Trophoblast cell (in vitro differentiated cells and primary cell): ENCODE measurements at regions not wholly inside any gene's neighbourhood (a gene's known extent, or its start where the extent isn't known, plus 50 kb on each side); places are given as distances from the start of the nearest gene placed in this dataset.

Experiments
- DNase-seq, 2 donors: peaks; one replicate each; pipeline ENCODE4 v3.0.0-alpha.2; 2016
- H2AFZ ChIP-seq: 2 replicates; pipeline ENCODE4 v1.6.1; 2013; ENCODE audit warnings: low read length, moderate library complexity, mild to moderate bottlenecking; ENCODE audit not compliant: insufficient read depth, poor library complexity
- H2AK5ac ChIP-seq: 2 replicates; pipeline ENCODE4 v1.6.1; 2013; ENCODE audit warnings: mild to moderate bottlenecking, low read length
- H2BK120ac ChIP-seq: 2 replicates; pipeline ENCODE4 v1.6.1; 2013; ENCODE audit warnings: low read length, mild to moderate bottlenecking, moderate library complexity; ENCODE audit not compliant: insufficient read depth, poor library complexity
- H2BK12ac ChIP-seq: 2 replicates; pipeline ENCODE4 v1.6.1; 2013; ENCODE audit warnings: mild to moderate bottlenecking, low read length, moderate library complexity
- H2BK5ac ChIP-seq: 2 replicates; pipeline ENCODE4 v1.6.1; 2013; ENCODE audit warnings: low read length, low read depth, moderate library complexity, mild to moderate bottlenecking; ENCODE audit not compliant: poor library complexity
- H3K14ac ChIP-seq: 2 replicates; pipeline ENCODE4 v1.6.1; 2013; ENCODE audit warnings: mild to moderate bottlenecking, low read length
- H3K18ac ChIP-seq: 2 replicates; pipeline ENCODE4 v1.6.1; 2013; ENCODE audit warnings: mild to moderate bottlenecking, low read length
- H3K23ac ChIP-seq: 2 replicates; pipeline ENCODE4 v1.6.1; 2013; ENCODE audit warnings: low read length
- H3K27ac ChIP-seq: 2 replicates; pipeline ENCODE4 v1.5.1; 2013; ENCODE audit warnings: low read depth, mild to moderate bottlenecking, inconsistent platforms, low read length, moderate library complexity
- H3K27me3 ChIP-seq: 2 replicates; pipeline ENCODE4 v1.6.1; 2013; ENCODE audit warnings: inconsistent platforms, mild to moderate bottlenecking, low read length, moderate library complexity; ENCODE audit not compliant: insufficient read depth
- H3K36me3 ChIP-seq, 2 experiments: 1 replicate in 1 of 2; 2 replicates in 1 of 2; pipeline ENCODE4 v1.6.1; 2013; ENCODE audit warnings: low read length in 2 of 2, mild to moderate bottlenecking in 2 of 2, moderate library complexity in 1 of 2; ENCODE audit not compliant: insufficient read depth in 2 of 2, control insufficient read depth in 1 of 2
- H3K4ac ChIP-seq: 2 replicates; pipeline ENCODE4 v1.6.1; 2013; ENCODE audit warnings: low read depth, mild to moderate bottlenecking, low read length, moderate library complexity
- H3K4me1 ChIP-seq, 2 experiments: 1 replicate in 1 of 2; 2 replicates in 1 of 2; pipeline ENCODE4 v1.6.1; 2013; ENCODE audit warnings: low read length in 2 of 2, mild to moderate bottlenecking in 2 of 2, moderate library complexity in 1 of 2; ENCODE audit not compliant: insufficient read depth in 2 of 2, control insufficient read depth in 1 of 2
- H3K4me2 ChIP-seq: 2 replicates; pipeline ENCODE4 v1.6.1; 2013; ENCODE audit warnings: inconsistent platforms, mild to moderate bottlenecking, low read length, moderate library complexity
- H3K4me3 ChIP-seq: 2 replicates; pipeline ENCODE4 v1.5.1; 2013; ENCODE audit warnings: mild to moderate bottlenecking, low read depth, low read length, inconsistent platforms
- H3K79me1 ChIP-seq: one replicate; pipeline ENCODE4 v1.6.1; 2013; ENCODE audit warnings: low read length
- H3K79me2 ChIP-seq: 2 replicates; pipeline ENCODE4 v1.6.1; 2013; ENCODE audit warnings: low read length, mild to moderate bottlenecking; ENCODE audit not compliant: control insufficient read depth, insufficient read depth, poor library complexity
- H3K9ac ChIP-seq: 2 replicates; pipeline ENCODE4 v1.6.1; 2013; ENCODE audit warnings: mild to moderate bottlenecking, low read length
- H3K9me3 ChIP-seq: 2 replicates; pipeline ENCODE4 v1.6.1; 2013; ENCODE audit warnings: low read depth, mild to moderate bottlenecking, control low read depth, inconsistent platforms, low read length; ENCODE audit not compliant: insufficient read depth
- H4K12ac ChIP-seq: 2 replicates; pipeline ENCODE4 v1.6.1; 2013; ENCODE audit warnings: low read depth, mild to moderate bottlenecking, low read length, moderate library complexity
- H4K8ac ChIP-seq: 2 replicates; pipeline ENCODE4 v1.6.1; 2013; ENCODE audit warnings: low read depth, mild to moderate bottlenecking, low read length, moderate library complexity
- H4K91ac ChIP-seq: one replicate; pipeline ENCODE4 v1.6.1; 2013; ENCODE audit warnings: low read depth, mild to moderate bottlenecking, low read length, moderate library complexity
- WGBS: extraction: QIAGEN DNeasy Blood & Tissue Kit; methylation state at CpG from one replicate; pipeline ENCODE4 v1.1.7; 2013; ENCODE audit warnings: missing lambda C conversion rate; ENCODE audit not compliant: insufficient read length, insufficient coverage; ENCODE audit errors: extremely low coverage; 5-methylcytosine and 5-hydroxymethylcytosine counted together

DNA sequence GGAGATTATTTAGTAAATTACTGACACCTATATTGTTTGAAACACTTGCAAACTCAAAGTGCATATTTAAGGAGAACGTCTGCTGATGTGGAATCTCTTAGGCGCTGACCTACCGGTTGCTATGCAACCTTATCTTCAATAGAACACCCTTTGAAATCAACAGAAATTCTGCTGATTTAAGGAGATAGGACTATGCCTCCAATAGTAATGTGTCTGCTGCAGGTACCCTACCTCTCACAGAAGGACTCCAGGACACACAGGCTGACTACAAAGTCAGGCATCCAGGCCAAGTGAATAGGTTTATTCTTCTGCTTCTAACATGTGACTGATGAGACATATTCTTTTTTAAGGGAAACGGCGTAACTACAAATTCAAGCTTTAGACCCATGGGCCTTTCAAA lies 311.7 kb downstream of the CBLN4 start:
- Histone ChIP-seq H3K9me3 (no peaks in the 10 kb centered on the region), H2BK5ac (no peak overlapping the region), H3K27me3 (no peaks in the 10 kb centered on the region), H3K4me3 (no peak overlapping the region), H2AK5ac (no peak overlapping the region), H3K23ac (no peak overlapping the region), H4K12ac (no peak overlapping the region), H3K18ac (no peak overlapping the region), H4K91ac (no peak overlapping the region), H3K27ac (no peak overlapping the region), H2BK12ac (no peak overlapping the region), H3K4me1 (no peaks in the 10 kb centered on the region), H4K8ac (no peak overlapping the region), H3K4ac (no peak overlapping the region), H3K9ac (no peak overlapping the region), H3K14ac (no peak overlapping the region), H3K79me2 (no peaks in the 10 kb centered on the region), H3K79me1 (no peaks in the 10 kb centered on the region), H3K4me2 (no peak overlapping the region), H3K36me3 (no peaks in the 10 kb centered on the region), H2AFZ (no peak overlapping the region), H2BK120ac (no peak overlapping the region)
- WGBS: no CpG with 5 or more reads among the region's 5 CpGs
- peak in 1 of 2 donors; percentile 44 for DNase-seq

DNA sequence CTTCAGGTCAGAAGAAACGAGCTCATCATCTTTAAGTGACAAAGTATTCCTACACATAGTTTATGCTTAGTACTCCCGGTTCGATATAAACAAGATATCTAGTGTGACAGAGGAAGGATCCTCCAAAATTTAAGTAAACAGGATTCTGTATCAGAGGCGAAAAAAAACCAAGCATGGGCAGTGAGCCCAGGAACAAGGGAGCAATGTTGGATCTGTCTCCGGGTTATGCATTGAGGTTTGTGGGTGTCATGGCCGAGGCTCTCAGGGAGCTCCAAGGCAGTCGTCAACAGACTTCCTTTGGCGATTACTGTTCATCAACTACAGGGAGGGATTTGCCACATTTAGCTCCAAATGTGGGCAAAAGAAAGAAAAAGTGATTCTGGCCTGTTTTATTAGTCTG lies 319.5 kb downstream of the CBLN4 start:
- H3K4me1 ChIP-seq: no peaks in the 10 kb centered on the region
- H3K79me2 ChIP-seq: no peaks in the 10 kb centered on the region
- WGBS: no CpG with 5 or more reads among the region's 8 CpGs
- no peaks in the 10 kb centered on the region for H3K9me3 ChIP-seq
- H2BK120ac ChIP-seq: no peak overlapping the region
- H3K4me3 ChIP-seq: no peak overlapping the region
- no peak overlapping the region for H3K9ac ChIP-seq
- no peak overlapping the region for H2AFZ ChIP-seq
- no peak overlapping the region for H2BK12ac ChIP-seq
- no peak overlapping the region for H2AK5ac ChIP-seq
- no peak overlapping the region for H3K18ac ChIP-seq
- H3K79me1 ChIP-seq: no peaks in the 10 kb centered on the region
- no peak overlapping the region for H4K91ac ChIP-seq
- H2BK5ac ChIP-seq: no peak overlapping the region
- H4K12ac ChIP-seq: no peak overlapping the region
- no peak overlapping the region for H4K8ac ChIP-seq
- H3K23ac ChIP-seq: no peak overlapping the region
- DNase-seq: no peak
- no peak overlapping the region for H3K4me2 ChIP-seq
- no peak overlapping the region for H3K4ac ChIP-seq
- no peaks in the 10 kb centered on the region for H3K27me3 ChIP-seq
- no peak overlapping the region for H3K27ac ChIP-seq
- H3K36me3 ChIP-seq: no peaks in the 10 kb centered on the region
- H3K14ac ChIP-seq: no peak overlapping the region

DNA sequence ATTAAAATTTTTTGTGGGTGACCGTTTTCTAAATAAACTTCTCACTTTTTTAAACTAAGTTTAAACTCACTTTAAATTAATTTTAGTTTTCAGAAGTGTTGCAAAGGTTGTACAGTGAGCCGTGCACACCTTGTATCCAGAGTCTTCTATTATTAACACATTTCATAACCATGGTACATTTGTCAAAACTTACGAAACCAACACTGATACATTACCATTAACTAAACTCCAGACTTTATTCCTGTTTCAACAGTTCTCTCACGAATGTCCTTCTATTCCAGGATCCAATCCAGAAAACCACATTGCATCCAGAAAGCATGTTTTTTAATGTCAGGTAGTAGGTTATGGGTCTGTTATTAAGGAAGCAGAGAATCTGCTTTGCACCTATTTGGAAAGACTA lies 319.9 kb downstream of the CBLN4 start:
- no peak overlapping the region for H3K4ac ChIP-seq
- no peak for DNase-seq
- H3K23ac ChIP-seq: no peak overlapping the region
- no peak overlapping the region for H2AK5ac ChIP-seq
- H2BK120ac ChIP-seq: no peak overlapping the region
- no peak overlapping the region for H3K27ac ChIP-seq
- no peaks in the 10 kb centered on the region for H3K79me1 ChIP-seq
- no peak overlapping the region for H2AFZ ChIP-seq
- H3K79me2 ChIP-seq: no peaks in the 10 kb centered on the region
- H3K9me3 ChIP-seq: no peaks in the 10 kb centered on the region
- no CpG with 5 or more reads among the region's 4 CpGs for WGBS
- no peak overlapping the region for H4K8ac ChIP-seq
- no peak overlapping the region for H2BK12ac ChIP-seq
- H3K4me3 ChIP-seq: no peak overlapping the region
- no peaks in the 10 kb centered on the region for H3K36me3 ChIP-seq
- H3K27me3 ChIP-seq: no peaks in the 10 kb centered on the region
- no peak overlapping the region for H4K91ac ChIP-seq
- no peak overlapping the region for H3K4me2 ChIP-seq
- H2BK5ac ChIP-seq: no peak overlapping the region
- no peak overlapping the region for H4K12ac ChIP-seq
- H3K4me1 ChIP-seq: no peaks in the 10 kb centered on the region
- H3K14ac ChIP-seq: no peak overlapping the region
- no peak overlapping the region for H3K9ac ChIP-seq
- no peak overlapping the region for H3K18ac ChIP-seq

DNA sequence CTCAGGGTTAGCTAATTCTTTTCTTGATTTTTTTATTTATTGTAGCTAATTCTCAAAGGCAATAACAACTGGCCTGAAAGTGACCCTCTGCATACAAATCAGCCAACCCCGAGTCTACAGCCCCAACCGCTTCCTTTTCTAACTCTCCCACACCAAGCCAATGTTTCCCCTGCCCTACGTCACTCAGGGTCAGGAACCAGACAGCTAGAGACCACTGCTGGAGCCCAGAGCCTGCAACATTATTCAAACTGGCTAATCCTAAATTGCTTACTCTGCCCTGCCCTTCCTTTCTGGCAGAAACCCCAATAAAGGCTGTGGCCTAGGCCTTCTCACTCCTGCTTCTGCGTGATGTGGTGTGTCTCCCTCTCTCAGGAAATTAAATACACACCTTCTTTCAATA lies 320.7 kb downstream of the CBLN4 start:
- H2BK12ac ChIP-seq: no peak overlapping the region
- H3K4me1 ChIP-seq: no peaks in the 10 kb centered on the region
- H3K79me2 ChIP-seq: no peaks in the 10 kb centered on the region
- H4K8ac ChIP-seq: no peak overlapping the region
- no peak overlapping the region for H4K12ac ChIP-seq
- no peak overlapping the region for H3K14ac ChIP-seq
- DNase-seq: no peak
- no CpG with 5 or more reads among the region's 4 CpGs for WGBS
- H3K79me1 ChIP-seq: no peaks in the 10 kb centered on the region
- no peak overlapping the region for H2AK5ac ChIP-seq
- no peak overlapping the region for H2BK5ac ChIP-seq
- no peak overlapping the region for H3K4ac ChIP-seq
- no peak overlapping the region for H4K91ac ChIP-seq
- H3K27ac ChIP-seq: no peak overlapping the region
- no peak overlapping the region for H3K23ac ChIP-seq
- no peaks in the 10 kb centered on the region for H3K9me3 ChIP-seq
- no peak overlapping the region for H3K4me2 ChIP-seq
- no peak overlapping the region for H2AFZ ChIP-seq
- no peak overlapping the region for H3K4me3 ChIP-seq
- H3K36me3 ChIP-seq: no peaks in the 10 kb centered on the region
- no peaks in the 10 kb centered on the region for H3K27me3 ChIP-seq
- no peak overlapping the region for H3K9ac ChIP-seq
- H3K18ac ChIP-seq: no peak overlapping the region
- no peak overlapping the region for H2BK120ac ChIP-seq
